Uterus (tissue), 2 donors: ENCODE measurements at regions not wholly inside any gene's neighbourhood (a gene's known extent, or its start where the extent isn't known, plus 50 kb on each side); places are given as distances from the start of the nearest gene placed in this dataset.

Source experiments
- CTCF ChIP-seq, 4 experiments: fragments of 200-600 bp in 2 of 4; fragments of 450-650 bp in 2 of 4; sonication (generic) in 2 of 4; IDR thresholded peaks; one replicate each; pipeline ENCODE4 v1.5.1; 2016 to 2019; ENCODE audit warnings: antibody characterized with exemption in 4 of 4, mild to moderate bottlenecking in 2 of 4, moderate library complexity in 1 of 4
- POLR2A ChIP-seq, 2 donors: fragments of 450-650 bp; IDR thresholded peaks; one replicate each; pipeline ENCODE4 v1.6.1; 2016; ENCODE audit warnings: antibody characterized with exemption in 2 of 2, mild to moderate bottlenecking in 1 of 2, moderate library complexity in 1 of 2

DNA sequence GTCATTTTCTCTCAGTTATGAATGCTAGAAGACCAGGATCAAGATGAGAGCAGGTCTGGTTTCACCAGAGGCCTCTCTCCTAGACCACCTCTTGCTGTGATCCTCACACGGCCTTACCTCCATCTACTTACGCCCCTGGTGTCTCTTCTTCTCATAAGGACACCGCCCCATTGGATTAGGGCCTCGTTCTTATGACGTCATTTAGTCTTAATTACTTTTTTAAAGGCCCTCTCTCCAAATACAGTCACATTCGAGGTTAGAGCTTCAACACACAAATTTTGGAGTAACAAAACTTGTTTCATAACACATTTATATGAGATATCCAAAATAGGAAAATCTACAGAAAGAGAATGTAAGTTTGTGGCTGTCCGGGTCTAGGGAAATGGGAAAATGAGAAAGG lies 391.0 kb upstream of the PITX2 start:
- no peak for TF ChIP-seq CTCF (IDR thresholded peaks at IDR 0.05)
- TF ChIP-seq POLR2A (IDR thresholded peaks at IDR 0.05), result no peak
